Activated naive CD8-positive, alpha-beta T cell treated with anti-CD3 and anti-CD28 coated beads, Interleukin-2, amount 50 U/mL, for 24 hours (primary cell): ENCODE measurements at regions not wholly inside any gene's neighbourhood (a gene's known extent, or its start where the extent isn't known, plus 50 kb on each side); places are given as distances from the start of the nearest gene placed in this dataset.
A peak's percentile ranks its signal among the peaks of the same experiment; 100 is the strongest.

Experiments
- ATAC-seq: fragments of 150-1000 bp; cut with Tn5 transposase; one replicate; pipeline ENCODE4 v1.10.0; 2021
- DNase-seq: peaks from one replicate; pipeline ENCODE4 v3.0.0; 2021
- H3K27ac Mint-ChIP-seq: one replicate; pipeline ENCODE4 v1.8.0; 2021; ENCODE audit warnings: mild to moderate bottlenecking, mixed read lengths
- H3K27me3 Mint-ChIP-seq: one replicate; pipeline ENCODE4 v1.8.0; 2021; ENCODE audit warnings: mixed read lengths
- H3K36me3 Mint-ChIP-seq: one replicate; pipeline ENCODE4 v1.8.0; 2021; ENCODE audit warnings: low read depth, mixed read lengths
- H3K4me1 Mint-ChIP-seq: one replicate; pipeline ENCODE4 v1.8.0; 2021; ENCODE audit warnings: mixed read lengths
- H3K4me3 Mint-ChIP-seq: one replicate; pipeline ENCODE4 v1.8.0; 2021; ENCODE audit warnings: mild to moderate bottlenecking, moderate library complexity, mixed read lengths
- H3K9me3 Mint-ChIP-seq: one replicate; pipeline ENCODE4 v1.8.0; 2021; ENCODE audit warnings: mixed read lengths

- ATAC-seq (peak; percentile 92), DNase-seq (peak; percentile 22)
- Mint-ChIP-seq H3K4me1 (peaks cover 22% of the 10 kb centered on the region), H3K36me3 (no peaks in the 10 kb centered on the region), H3K4me3 (no peak overlapping the region), H3K27ac (peak overlapping the region; percentile 48), H3K27me3 (peaks cover 4% of the 10 kb centered on the region), H3K9me3 (peaks cover 4% of the 10 kb centered on the region)
These were observed 481.5 kb upstream of the AKR1E2 start for GRCh38 chr10:4344492-4344994.

- Mint-ChIP-seq H3K4me3 (no peak overlapping the region), H3K27ac (no peak overlapping the region), H3K4me1 (peaks cover 22% of the 10 kb centered on the region), H3K9me3 (peaks cover 4% of the 10 kb centered on the region), H3K36me3 (no peaks in the 10 kb centered on the region), H3K27me3 (peaks cover 4% of the 10 kb centered on the region)
- ATAC-seq (no peak), DNase-seq (no peak)
These were observed 482.1 kb upstream of the AKR1E2 start for GRCh38 chr10:4343873-4344272.

GRCh38 chr10:4343091-4343490 lies 482.9 kb upstream of the AKR1E2 start:
- Mint-ChIP-seq H3K9me3 (peaks cover 4% of the 10 kb centered on the region), H3K27ac (no peak overlapping the region), H3K27me3 (peaks cover 4% of the 10 kb centered on the region), H3K36me3 (no peaks in the 10 kb centered on the region), H3K4me1 (peaks cover 22% of the 10 kb centered on the region), H3K4me3 (no peak overlapping the region)
- DNase-seq: no peak
- ATAC-seq: no peak

- H3K4me3 Mint-ChIP-seq: no peak overlapping the region
- ATAC-seq (no peak), DNase-seq (no peak)
- peaks cover 9% of the 10 kb centered on the region for H3K9me3 Mint-ChIP-seq
- H3K36me3 Mint-ChIP-seq: no peaks in the 10 kb centered on the region
- no peak overlapping the region for H3K27ac Mint-ChIP-seq
- H3K27me3 Mint-ChIP-seq: peaks cover 4% of the 10 kb centered on the region
- H3K4me1 Mint-ChIP-seq: peaks cover 1% of the 10 kb centered on the region
These were observed 487.2 kb upstream of the AKR1E2 start for GRCh38 chr10:4338768-4339167.

GRCh38 chr10:4337563-4337962 lies 488.4 kb upstream of the AKR1E2 start:
- no peak overlapping the region for H3K4me3 Mint-ChIP-seq
- H3K9me3 Mint-ChIP-seq: peaks cover 9% of the 10 kb centered on the region
- no peak for DNase-seq
- no peak overlapping the region for H3K27ac Mint-ChIP-seq
- no peak for ATAC-seq
- H3K36me3 Mint-ChIP-seq: no peaks in the 10 kb centered on the region
- peaks cover 2% of the 10 kb centered on the region for H3K27me3 Mint-ChIP-seq
- no peaks in the 10 kb centered on the region for H3K4me1 Mint-ChIP-seq

GRCh38 chr10:4334871-4335270 lies 491.1 kb upstream of the AKR1E2 start:
- no peaks in the 10 kb centered on the region for H3K4me1 Mint-ChIP-seq
- no peak for DNase-seq
- ATAC-seq: no peak
- peaks cover 5% of the 10 kb centered on the region for H3K9me3 Mint-ChIP-seq
- no peak overlapping the region for H3K27ac Mint-ChIP-seq
- no peaks in the 10 kb centered on the region for H3K27me3 Mint-ChIP-seq
- H3K4me3 Mint-ChIP-seq: no peak overlapping the region
- H3K36me3 Mint-ChIP-seq: no peaks in the 10 kb centered on the region

- Mint-ChIP-seq H3K27me3 (no peaks in the 10 kb centered on the region), H3K9me3 (peaks cover 5% of the 10 kb centered on the region), H3K4me1 (no peaks in the 10 kb centered on the region), H3K4me3 (no peak overlapping the region), H3K27ac (no peak overlapping the region), H3K36me3 (no peaks in the 10 kb centered on the region)
- ATAC-seq: no peak
- no peak for DNase-seq
These were observed 492.0 kb upstream of the AKR1E2 start for GRCh38 chr10:4334015-4334414.

GRCh38 chr10:4333459-4333894 lies 492.5 kb upstream of the AKR1E2 start:
- Mint-ChIP-seq H3K27me3 (no peaks in the 10 kb centered on the region), H3K4me1 (no peaks in the 10 kb centered on the region), H3K27ac (no peak overlapping the region), H3K4me3 (no peak overlapping the region), H3K36me3 (no peaks in the 10 kb centered on the region), H3K9me3 (peaks cover 5% of the 10 kb centered on the region)
- no peak for ATAC-seq
- no peak for DNase-seq

GRCh38 chr10:4332764-4333458 lies 493.1 kb upstream of the AKR1E2 start:
- Mint-ChIP-seq H3K4me1 (no peaks in the 10 kb centered on the region), H3K27me3 (no peaks in the 10 kb centered on the region), H3K9me3 (peaks cover 5% of the 10 kb centered on the region), H3K4me3 (no peak overlapping the region), H3K36me3 (no peaks in the 10 kb centered on the region), H3K27ac (no peak overlapping the region)
- DNase-seq (no peak), ATAC-seq (no peak)

- Mint-ChIP-seq H3K27ac (no peak overlapping the region), H3K36me3 (no peaks in the 10 kb centered on the region), H3K4me3 (no peak overlapping the region), H3K27me3 (no peaks in the 10 kb centered on the region), H3K9me3 (peaks cover 5% of the 10 kb centered on the region), H3K4me1 (no peaks in the 10 kb centered on the region)
- ATAC-seq (no peak), DNase-seq (no peak)
These were observed 494.9 kb upstream of the AKR1E2 start for GRCh38 chr10:4331150-4331549.

GRCh38 chr10:4330636-4331035 lies 495.4 kb upstream of the AKR1E2 start:
- no peaks in the 10 kb centered on the region for H3K4me1 Mint-ChIP-seq
- H3K36me3 Mint-ChIP-seq: no peaks in the 10 kb centered on the region
- H3K9me3 Mint-ChIP-seq: peaks cover 5% of the 10 kb centered on the region
- ATAC-seq (no peak), DNase-seq (no peak)
- H3K27me3 Mint-ChIP-seq: no peaks in the 10 kb centered on the region
- H3K27ac Mint-ChIP-seq: no peak overlapping the region
- H3K4me3 Mint-ChIP-seq: no peak overlapping the region

GRCh38 chr10:4329225-4329624 lies 496.8 kb upstream of the AKR1E2 start:
- Mint-ChIP-seq H3K4me3 (no peak overlapping the region), H3K36me3 (no peaks in the 10 kb centered on the region), H3K27me3 (no peaks in the 10 kb centered on the region), H3K27ac (no peak overlapping the region), H3K9me3 (no peaks in the 10 kb centered on the region), H3K4me1 (no peaks in the 10 kb centered on the region)
- DNase-seq (no peak), ATAC-seq (no peak)

- H3K4me3 Mint-ChIP-seq: no peak overlapping the region
- ATAC-seq: no peak
These were observed 499.4 kb upstream of the AKR1E2 start for GRCh38 chr10:4326647-4327046.

GRCh38 chr10:4319870-4320367 lies 506.1 kb upstream of the AKR1E2 start:
- no peak overlapping the region for H3K4me3 Mint-ChIP-seq
- DNase-seq (no peak), ATAC-seq (no peak)
- no peaks in the 10 kb centered on the region for H3K4me1 Mint-ChIP-seq
- H3K9me3 Mint-ChIP-seq: no peaks in the 10 kb centered on the region
- H3K27me3 Mint-ChIP-seq: no peaks in the 10 kb centered on the region
- no peak overlapping the region for H3K27ac Mint-ChIP-seq
- H3K36me3 Mint-ChIP-seq: no peaks in the 10 kb centered on the region

More at GRCh38 chr10:4326647-4327046, 499.4 kb upstream of the AKR1E2 start:
- H3K27ac Mint-ChIP-seq: no peak overlapping the region
- no peaks in the 10 kb centered on the region for H3K4me1 Mint-ChIP-seq
- H3K9me3 Mint-ChIP-seq: no peaks in the 10 kb centered on the region
- no peaks in the 10 kb centered on the region for H3K36me3 Mint-ChIP-seq
- no peak for DNase-seq
- no peaks in the 10 kb centered on the region for H3K27me3 Mint-ChIP-seq

- no peak overlapping the region for H3K27ac Mint-ChIP-seq
- no peaks in the 10 kb centered on the region for H3K9me3 Mint-ChIP-seq
- H3K27me3 Mint-ChIP-seq: peaks cover 3% of the 10 kb centered on the region
- H3K36me3 Mint-ChIP-seq: no peaks in the 10 kb centered on the region
- no peak overlapping the region for H3K4me3 Mint-ChIP-seq
- ATAC-seq: no peak
- no peaks in the 10 kb centered on the region for H3K4me1 Mint-ChIP-seq
- no peak for DNase-seq
These were observed 509.7 kb upstream of the AKR1E2 start for GRCh38 chr10:4316161-4316810.
